GM12872 (cell line): ENCODE measurements at regions not wholly inside any gene's neighbourhood (a gene's known extent, or its start where the extent isn't known, plus 50 kb on each side); places are given as distances from the start of the nearest gene placed in this dataset.

ENCODE experiments used
- CTCF ChIP-seq: IDR thresholded peaks from 3 replicates; pipeline ENCODE4 v1.5.1; 2011; ENCODE audit warnings: low read depth, mild to moderate bottlenecking, low read length, moderate library complexity; ENCODE audit not compliant: insufficient read depth

GRCh38 chr1:101388904-101389546 lies 152.2 kb downstream of the S1PR1 start:
- TF ChIP-seq CTCF: no peak

GRCh38 chr1:101389547-101389929 lies 152.7 kb downstream of the S1PR1 start:
- no peak for TF ChIP-seq CTCF

GRCh38 chr1:101392552-101392951 lies 155.7 kb downstream of the S1PR1 start:
- TF ChIP-seq CTCF: no peak

GRCh38 chr1:101394041-101394440 lies 157.2 kb downstream of the S1PR1 start:
- TF ChIP-seq CTCF: no peak

- TF ChIP-seq CTCF: no peak
Observed at GRCh38 chr1:101399222-101399621, 162.4 kb downstream of the S1PR1 start.

GRCh38 chr1:101406271-101406670 lies 169.5 kb downstream of the S1PR1 start:
- TF ChIP-seq CTCF: no peak

- TF ChIP-seq CTCF: no peak
Observed at GRCh38 chr1:101406681-101407080, 169.9 kb downstream of the S1PR1 start.
